NCI-H187 (cell line): ENCODE measurements at regions not wholly inside any gene's neighbourhood (a gene's known extent, or its start where the extent isn't known, plus 50 kb on each side); places are given as distances from the start of the nearest gene placed in this dataset.
"Not testable (repeated sequence)": the region's sequence is repeated elsewhere in the genome, so short reads cannot be mapped to it uniquely, and the experiment has no call there.

Experiments used
- DNase-seq, 2 experiments: peaks; one replicate each; lab custom pipeline; 2025; lab: John Stamatoyannopoulos, UW

DNA sequence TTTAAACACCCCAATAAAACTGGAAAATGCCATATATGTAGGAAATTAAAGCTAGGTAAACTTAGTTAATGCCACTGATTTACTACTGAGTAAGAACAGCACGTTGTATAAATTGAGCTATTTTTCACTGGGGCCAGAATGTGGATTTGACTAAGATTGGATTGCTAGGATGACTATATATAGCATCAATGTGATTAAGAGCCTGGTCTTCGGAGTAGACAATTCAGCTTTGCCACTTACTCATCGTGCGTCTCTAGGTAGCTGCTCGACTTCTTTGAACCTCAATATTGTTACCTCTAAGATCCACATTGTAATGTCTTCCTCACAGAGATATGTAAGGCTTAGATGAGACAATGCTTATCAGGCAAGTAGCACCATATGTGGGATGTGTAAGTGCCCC lies 462.5 kb downstream of the KLF12 start:
- no peak for DNase-seq

DNA sequence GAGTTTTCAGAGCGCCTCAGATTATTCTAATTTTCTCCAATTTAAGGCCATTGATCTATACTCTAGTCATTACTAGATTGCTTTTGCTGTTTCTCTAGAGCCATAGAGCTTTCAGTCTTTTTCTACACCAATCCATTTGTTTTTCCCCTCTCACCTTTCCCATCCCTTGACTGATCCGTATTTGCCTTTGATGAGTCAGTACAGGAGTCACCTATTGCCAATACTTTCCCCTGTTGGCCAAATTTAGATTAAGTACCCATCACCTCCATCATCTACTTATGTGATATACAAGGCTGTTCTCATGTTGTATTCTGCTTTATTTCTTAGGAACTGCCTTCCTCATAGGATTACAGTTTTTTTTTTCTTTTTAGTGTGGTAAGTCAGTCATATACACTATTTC lies 463.2 kb downstream of the KLF12 start:
- DNase-seq: no peak

DNA sequence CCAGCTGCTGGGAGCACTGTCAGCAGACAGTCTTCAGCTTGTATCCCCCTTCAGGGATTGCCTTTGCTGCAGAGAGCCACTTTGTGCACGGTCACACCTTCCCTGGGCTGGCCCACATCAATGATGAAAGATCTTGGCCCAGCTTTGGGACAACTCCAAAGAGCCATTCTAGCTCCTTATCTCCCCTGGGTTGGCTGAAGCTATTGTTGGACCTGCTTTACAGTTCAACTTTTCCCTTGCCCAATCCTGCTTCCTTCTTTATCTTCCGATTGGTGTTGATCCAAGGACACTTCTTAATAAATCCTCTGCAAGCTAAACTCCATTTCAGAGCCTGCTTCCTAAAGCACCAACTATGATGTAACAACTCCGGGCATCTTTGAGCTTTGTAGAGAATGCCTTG lies 466.4 kb downstream of the KLF12 start:
- no peak for DNase-seq

DNA sequence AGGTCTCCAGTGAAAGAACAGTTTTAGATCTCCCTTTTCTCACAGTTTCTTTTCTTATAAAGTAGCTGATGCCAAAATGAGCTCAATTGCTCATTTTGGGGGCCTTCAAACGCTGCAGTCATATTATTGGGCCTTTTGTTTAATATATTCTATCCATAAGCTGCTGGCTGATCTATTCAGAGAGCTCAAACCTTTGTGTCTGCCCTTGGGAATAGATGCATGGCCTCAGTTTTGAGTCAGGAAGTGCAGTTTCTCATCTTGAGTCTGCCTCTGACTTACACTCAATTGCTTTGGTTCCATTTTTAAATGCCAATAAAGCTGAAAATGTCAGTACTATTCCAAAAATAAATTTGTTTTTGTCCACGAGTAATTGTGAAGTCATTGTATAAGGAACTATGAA lies 468.9 kb downstream of the KLF12 start:
- DNase-seq: no peak

DNA sequence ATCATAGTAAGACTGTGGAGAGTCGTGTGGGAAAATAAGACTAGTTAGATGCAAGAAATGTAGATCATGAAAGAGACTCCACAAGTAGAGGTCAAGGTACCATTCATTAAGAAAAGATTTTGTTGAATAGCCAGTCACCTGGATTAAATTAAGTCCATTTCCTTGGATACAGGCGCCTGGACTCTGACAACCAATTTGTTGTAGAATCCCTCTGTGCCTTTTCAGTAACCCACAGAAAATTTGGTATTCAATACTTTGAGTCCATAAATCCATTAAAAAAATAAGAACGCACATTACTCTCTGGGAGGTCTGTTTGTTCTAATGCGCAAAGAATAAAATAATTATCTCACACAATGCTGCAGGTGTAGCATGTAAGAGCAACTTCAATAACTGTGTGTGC lies 469.4 kb downstream of the KLF12 start:
- no peak for DNase-seq

DNA sequence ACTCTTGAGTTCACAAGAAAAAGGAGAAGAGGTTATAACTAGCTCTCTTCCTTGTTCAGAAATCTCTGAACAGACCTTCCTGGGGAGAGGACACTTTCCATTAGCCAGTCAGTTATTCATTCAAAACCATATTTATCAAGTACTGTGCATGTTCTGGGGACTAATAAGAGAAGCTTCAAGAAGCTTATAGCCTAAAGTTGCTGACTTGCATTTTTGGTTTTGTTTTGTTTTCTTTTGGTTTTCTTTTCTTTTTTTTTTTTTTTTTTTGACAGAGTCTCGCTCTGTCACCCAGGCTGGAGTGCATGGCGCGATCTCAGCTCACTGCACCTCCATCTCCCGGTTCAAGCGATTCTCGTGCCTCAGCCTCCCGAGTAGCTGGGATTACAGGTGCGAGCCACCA lies 471.4 kb downstream of the KLF12 start:
- no peak for DNase-seq

DNA sequence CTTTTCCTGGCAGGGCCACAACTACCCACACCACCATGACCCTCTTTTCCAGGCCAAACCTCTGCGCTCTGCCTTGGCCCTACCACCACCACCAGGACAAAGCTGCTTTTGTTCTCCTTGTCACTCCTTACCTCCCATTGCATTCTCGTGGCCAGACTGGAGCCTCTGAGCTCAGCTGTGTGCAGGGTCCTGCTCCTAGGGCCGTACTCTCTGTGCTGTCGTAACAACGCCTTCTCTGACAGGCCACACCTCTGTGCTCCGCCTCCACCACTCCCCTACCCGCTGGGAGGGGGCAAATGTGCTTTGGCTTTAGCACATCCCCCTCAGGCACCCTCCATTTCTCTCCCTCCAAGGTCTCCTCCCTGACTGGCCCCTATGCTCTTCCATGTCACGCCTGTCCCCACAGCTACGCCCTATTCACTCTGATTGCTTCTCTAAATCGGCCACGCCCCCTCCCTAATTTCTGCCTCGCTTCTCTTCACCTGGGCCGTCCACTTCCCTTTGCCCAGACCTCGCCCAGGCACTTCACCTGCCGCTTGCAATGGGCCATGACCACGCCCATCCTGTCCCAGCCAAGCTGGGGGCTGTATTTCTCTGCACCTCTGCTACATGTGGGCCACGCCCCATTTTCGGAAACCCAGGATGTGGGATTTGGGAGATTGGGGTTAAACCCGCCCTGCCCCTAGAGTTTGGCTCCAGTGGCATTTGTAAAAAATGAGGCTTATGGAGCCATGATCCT lies 472.3 kb downstream of the KLF12 start:
- DNase-seq: no peak

DNA sequence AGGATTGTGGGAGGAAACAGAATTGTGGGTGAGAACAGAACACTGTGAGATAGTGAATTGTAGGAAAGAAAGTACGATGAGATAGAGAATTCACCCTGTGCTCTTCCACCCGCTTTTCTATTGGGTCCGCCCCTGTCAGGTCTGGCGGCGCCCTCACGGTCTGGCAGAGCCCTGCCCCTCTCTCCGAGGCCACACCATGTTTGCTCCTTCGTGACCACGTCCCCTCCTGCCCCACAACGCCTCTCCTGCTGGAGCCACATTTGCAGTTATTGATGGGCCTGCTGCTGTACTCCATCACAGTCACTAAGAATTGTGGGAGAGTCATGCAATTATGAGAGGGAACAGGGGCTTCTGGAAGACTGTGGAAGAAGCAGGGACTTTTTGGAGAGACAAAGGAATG lies 473.1 kb downstream of the KLF12 start:
- no peak for DNase-seq

DNA sequence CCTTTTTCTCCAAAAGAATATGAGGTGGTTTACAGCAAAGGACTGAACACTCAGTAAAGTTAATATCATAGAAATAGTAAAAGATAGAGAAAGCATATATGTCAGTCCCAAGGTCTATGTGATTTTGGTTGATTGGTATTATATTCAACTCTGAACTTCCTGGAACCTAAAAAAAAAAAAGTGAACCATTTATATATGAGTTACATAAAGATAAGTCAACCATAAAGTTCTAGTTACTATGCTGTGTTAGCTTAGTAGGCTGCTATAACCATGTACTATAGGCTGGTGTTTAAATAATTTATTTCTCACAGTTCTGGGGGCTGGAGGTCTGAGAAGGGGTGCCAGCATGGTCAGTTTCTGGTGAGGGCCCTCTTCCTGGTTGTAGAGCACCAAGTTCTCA lies 475.6 kb downstream of the KLF12 start:
- DNase-seq: no peak

DNA sequence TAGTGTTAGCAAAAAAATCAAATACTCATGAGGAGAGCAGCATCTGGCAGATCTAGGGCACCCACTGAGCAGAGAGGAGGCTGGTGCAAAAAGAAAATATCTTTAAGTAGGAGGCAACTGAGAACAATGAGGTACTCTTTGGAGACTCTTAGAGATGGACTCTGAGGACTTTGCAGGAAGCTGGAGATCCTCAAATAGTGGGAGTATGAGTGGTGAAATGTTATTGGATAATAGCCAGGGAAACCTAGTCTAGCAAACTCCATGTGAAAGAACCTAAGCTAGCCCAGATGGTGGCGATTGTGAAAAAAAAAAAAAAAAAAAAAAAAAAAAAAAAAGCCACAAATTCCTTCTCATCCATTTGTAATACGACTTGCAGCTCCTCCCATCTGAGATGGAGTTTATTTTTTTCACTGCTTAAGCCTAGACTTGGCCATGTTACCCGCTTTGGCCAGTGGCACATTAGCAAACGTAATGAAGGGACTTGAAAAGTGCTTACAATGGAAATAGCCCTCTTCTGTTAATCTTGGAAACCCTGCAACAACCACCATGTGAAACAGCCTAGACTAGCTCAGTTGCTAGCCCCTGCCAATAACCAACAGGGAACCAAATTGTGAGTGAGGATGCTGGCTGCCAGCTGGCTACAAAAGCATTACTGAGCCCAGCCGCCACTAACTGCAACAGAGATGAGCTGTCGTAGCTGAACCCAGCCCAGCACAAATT lies 476.2 kb downstream of the KLF12 start:
- no peak for DNase-seq

DNA sequence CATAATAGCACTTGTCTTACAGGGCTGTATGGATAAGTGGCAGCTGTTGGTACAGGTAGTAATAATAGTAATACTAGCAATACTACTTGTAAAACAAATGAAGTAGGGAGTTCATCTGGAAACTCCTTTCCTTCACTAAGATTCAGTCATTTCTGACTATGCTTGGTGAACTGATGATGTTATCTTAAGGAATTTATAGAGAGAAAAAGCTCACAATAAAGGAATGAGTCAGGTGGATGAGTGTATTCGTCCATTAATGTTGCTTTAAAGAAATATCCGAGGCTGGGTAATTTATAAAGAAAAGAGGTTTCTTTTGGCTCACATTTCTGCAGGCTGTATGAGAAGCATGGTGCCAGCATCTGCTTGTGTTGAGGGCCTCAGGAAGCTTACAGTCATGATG lies 477.3 kb downstream of the KLF12 start:
- DNase-seq: no peak

DNA sequence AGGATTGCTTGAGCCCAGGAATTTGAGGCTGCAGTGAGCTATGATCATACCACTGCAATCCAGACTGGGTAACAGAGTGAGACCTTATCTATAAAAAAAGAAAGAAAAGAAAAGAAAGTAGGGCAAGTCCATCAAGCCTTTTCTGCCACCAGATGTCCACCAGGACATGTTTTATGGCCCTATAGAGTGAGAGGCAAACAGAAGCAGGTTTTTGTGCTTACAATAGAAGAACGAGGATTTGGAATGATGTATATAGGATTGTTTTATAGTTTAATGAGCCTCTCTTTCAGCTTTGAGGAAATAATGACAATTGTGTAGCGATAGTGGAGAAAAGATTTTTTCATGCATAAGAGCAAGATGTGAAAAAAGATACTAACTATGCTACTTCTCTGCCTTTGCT lies 480.5 kb downstream of the KLF12 start:
- no peak for DNase-seq

DNA sequence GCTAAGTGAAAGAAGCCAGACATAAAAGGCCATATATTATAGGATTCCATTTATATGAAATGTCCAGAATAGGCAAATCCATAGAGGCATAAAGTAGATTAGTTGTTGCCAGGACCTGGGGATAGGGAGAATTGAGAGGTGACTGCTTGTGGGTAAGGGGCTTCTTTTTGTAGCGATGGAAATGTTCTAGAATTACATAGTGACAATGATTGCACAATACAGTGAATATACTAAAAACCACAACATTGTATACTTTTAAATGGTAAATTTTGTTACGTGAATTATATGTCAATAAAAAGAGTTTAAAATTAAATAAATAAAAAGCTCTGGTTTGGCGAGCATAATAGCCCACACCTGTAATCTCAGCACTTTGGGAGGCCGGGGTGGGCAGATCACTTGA lies 486.8 kb downstream of the KLF12 start:
- no peak for DNase-seq

DNA sequence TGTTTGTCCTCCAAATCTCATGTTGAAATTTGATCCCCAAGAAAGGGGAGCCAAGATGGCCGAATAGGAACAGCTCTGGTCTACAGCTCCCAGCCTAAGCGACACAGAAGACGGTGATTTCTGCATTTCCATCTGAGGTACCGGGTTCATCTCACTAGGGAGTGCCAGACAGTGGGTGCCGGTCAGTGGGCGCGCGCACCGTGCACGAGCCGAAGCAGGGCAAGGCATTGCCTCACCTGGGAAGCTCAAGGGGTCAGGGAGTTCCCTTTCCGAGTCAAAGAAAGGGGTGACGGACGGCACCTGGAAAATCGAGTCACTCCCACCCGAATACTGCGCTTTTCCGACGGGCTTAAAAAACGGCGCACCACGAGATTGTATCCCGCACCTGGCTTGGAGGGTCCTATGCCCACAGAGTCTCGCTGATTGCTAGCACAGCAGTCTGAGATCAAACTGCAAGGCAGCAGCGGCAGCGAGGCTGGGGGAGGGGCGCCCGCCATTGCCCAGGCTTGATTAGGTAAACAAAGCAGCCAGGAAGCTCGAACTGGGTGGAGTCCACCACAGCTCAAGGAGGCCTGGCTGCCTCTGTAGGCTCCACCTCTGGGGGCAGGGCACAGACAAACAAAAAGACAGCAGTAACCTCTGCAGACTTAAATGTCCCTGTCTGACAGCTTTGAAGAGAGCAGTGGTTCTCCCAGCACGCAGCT lies 493.6 kb downstream of the KLF12 start:
- not testable (repeated sequence) for DNase-seq

DNA sequence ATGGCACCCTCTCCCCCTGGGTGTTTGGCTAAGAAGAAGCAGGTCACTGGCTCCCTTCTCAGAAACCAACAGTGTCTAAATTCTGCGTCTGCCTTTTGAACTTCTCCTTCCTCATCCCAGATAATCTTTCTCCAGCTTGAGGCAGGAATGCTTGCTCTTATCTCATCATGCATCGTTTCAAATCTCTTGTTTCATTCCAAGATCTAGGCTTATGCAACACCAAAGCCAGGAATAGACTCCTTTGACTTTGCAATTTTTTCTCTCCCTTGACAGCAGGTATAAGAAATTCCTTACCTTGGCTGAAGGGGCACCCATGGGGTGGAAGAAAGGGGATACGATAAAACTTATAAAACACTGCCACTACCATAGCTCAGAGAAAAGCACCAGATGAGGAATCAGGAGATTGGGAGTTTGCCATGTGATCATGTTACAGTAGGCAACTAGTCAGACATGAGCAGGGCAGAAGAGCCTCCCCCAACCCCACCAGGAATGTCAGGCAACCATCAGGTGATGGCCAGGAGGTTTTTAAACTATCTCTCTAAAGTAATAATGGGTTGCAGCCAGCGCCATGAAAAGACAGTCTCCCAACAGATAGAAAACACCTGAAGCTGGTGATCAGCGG lies 498.9 kb downstream of the KLF12 start:
- no peak for DNase-seq

DNA sequence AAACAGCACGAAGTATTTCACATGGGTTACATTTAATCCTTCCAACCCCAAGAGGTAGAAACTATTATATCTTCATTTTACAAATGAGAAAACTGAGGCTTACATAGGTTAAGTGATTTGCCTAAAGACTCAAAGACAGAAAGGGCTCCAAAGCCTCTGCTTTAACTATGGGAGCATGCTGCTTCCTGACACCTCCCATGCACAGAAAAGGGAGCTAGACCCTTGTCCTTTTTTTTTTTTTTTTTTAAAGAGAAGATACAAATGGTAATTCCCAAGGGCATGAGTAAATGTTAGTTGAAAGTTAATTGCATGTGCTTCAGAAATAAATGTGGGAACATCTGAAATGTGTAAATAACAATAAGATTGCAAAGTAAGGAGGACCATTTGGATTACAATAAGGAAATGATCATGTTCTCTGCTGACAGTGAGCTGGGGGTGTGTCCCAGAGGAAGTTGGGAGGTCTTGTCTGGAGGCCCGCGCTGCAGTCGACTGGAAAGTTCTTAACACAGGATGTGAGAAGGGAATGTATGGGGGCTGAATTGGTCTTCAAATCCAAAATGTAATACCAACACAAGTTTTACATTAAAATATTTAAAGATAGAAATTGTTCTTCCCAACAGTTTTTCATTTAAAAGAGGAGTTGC lies 500.3 kb downstream of the KLF12 start:
- no peak for DNase-seq

DNA sequence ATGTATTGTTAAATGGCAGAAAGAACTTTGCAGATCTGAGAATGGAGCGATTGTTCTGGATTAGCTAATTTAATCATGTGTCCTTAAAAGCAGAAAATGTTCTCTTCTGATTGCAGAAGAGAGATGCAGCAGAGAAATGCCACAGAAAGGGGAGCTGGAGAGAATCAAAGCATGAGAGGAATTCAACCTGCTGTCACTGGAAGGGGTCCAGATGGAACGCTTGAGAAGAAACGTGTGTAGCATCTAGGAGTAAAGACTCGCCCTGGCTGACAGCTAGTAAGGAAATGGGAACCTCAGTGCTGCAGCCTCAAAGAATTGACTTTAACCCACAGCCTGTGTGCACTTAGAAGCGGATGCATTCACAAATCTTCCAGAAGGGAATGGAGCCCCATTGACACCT lies 502.8 kb downstream of the KLF12 start:
- no peak for DNase-seq

DNA sequence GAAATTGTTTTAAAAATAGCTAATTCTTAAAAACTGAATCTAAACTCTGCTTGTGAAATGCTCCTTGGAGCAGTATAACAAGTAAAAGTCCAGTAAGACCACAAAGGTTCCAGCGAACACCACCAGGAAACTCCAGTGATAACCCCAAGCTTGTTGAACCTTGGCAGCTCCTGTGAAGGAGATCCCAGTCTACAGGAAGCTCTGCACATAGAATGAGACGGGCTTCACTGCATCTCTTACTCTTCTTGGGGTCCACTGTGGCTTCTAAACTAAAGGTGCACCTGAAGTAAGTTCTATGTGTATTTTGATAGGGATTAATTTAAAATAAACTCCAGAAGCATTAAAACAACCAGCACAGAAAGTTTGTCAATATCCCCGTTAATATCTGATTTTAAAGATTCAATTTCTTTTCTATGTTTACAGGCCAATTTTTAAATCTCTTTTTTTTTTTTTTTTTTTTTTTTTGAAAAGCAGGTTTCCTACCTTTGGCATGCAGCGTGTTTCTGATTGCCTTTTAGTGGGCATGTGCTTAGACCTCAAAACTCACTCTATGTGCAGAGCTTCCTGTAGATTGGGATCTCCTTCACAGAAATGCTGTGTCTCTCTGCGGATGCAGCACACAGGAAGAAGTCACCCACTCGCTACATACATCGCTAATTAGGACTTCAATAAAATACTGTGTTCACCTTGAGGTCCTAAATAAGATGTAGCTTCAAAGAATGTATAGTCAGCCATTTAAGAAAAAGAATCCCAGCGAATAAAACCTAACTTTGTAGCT lies 508.5 kb downstream of the KLF12 start:
- DNase-seq: no peak

DNA sequence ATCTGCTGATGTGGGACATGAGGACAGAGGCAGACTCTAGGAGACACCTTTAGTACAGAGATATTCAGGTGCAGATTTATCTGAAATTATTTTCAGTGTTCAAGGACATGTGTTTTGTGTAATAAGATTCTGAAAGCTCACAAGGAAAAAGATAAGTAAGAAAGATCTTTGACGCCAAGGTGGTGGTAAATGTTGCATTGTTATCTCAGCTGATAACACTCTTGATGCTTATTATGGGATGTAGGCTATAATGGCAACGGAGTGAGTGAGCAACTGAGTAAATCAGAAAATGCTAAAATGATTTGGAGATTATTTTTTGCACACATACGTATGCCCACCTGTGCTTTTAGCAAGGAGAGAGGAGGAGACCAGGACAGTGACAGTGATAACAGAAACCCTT lies 510.9 kb downstream of the KLF12 start:
- DNase-seq: no peak

DNA sequence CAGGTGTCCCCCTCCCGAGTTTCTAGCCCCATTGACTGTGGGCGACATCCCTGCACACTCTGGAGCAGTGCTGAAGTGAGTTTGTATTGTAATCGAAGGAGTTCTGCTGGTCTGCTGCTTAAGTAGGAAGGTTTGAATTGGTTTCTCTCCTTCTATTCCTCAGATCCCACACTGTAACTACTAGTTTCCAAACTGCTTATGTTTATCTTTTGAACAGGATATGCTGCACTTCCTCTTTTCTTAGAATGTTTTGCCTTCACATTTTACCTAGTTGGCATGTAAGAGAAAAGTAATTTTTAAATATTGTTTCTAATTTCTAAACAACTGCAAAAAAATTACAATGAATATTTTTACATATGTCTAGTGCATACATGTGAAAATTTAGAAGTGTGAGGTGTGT lies 511.8 kb downstream of the KLF12 start:
- DNase-seq: no peak

DNA sequence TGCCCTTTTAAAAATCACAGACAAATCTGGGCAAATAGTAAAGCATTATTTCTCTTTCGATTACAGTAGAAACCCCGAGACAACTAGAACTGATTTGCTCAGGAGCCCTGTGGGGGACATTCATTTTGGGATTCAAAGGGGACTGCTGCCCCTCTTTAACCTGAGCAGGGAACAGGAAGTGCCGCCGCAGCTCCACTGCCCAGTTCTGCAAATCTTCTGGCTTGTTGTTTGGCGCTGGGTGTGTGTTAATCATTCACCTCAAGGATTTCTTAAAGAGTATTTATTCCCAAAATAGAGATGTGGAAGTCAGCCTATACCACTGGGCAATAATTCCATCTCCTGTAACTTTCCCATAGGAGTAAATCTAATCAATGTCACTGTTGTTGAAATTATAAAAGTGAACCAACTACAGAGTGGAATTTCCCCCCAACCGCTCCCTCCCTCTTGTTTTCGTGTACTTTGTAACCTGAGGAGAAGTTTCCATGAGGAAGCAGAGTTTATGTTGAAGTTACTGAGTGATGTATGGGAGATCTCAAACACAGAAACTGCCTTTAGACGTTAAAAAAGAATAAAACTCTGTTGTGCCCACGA lies 515.8 kb downstream of the KLF12 start:
- no peak for DNase-seq
